Activated gamma-delta T cell treated with anti-CD3 and anti-CD28 coated beads, Interleukin-2, amount 50 U/mL, for 16 hours (primary cell): ENCODE measurements at regions not wholly inside any gene's neighbourhood (a gene's known extent, or its start where the extent isn't known, plus 50 kb on each side); places are given as distances from the start of the nearest gene placed in this dataset.

Experiments used
- DNase-seq: peaks from one replicate; pipeline ENCODE4 v3.0.0-alpha.2; 2020; ENCODE audit warnings: low read depth

DNA sequence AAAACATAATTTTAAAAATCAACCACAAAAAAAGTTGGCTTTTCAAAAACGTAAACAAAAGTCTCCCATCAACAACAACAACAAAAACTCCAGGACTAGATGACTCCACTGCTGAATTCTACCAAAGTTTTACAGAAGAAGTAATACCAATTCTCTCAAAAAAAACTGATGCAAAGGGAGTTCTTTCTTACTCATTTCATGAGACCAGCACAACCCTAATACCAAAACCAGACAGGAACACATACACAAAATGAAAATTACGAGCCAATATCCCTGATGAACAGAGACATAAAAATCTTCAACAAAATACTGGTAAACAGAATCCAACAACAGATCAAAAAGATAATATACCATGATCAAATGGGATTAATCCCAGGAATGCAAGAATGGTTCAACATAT, 147.3 kb downstream of the BTG1 start:
- DNase-seq: no peak

DNA sequence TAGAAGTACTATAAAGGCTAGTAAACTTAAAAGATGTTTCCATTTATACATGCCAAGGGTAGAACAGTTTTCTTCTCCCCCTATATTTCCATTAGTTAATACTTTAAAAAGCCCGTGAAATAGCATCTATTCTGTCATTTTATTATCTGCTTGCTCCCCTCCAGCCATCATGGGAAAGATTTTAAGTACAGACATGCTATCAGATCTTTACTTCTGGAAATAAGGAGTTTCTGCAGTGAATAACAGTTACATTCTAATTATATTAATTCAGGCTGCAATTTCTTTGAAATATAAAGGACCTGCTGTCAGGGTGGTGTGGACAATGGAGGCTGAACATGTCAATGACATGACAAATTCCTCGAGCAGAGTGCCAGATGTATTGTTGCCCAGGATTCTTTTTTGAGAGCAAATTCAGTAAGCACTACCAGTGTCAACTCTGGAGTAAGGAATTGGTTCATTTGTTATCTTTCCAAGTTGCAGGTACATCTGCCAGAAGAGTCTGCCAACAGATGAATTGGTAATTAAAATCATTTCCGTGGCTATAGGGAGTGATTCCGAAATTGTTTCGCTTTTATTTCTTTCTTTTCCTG, 151.3 kb downstream of the BTG1 start:
- DNase-seq: no peak

DNA sequence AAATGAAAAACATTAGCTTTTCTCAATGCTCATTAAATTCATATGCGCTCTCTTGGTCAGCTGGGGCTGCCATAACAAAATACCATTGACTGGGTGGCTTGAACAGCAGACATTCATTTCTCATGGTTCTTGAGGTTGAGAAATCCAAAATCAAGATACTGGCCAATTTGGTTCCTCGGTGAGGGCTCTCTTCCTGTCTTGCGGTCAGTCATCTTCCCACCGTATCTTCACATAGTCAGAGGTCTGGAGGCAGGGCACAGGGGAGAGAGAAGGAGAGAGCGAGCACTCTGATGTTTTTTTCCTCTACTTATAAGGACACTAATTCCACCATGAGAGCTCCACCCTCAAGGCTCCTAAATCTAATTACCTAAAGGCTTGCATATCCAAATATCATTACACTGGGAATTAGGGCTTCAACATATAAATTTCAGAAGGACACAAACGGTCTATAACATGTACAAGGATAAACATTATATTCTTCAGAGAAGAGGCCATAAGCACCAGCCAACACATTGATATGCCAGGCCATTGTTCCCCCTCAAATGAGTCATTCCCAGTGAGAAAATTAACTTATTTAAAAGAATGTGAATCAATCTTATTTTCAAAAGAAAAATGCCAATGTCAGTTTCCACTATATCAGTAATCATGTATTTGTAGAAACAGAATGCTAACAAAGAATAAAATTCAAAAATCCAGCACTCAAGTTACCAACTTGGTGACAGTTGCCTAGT, 152.2 kb downstream of the BTG1 start:
- DNase-seq: no peak

DNA sequence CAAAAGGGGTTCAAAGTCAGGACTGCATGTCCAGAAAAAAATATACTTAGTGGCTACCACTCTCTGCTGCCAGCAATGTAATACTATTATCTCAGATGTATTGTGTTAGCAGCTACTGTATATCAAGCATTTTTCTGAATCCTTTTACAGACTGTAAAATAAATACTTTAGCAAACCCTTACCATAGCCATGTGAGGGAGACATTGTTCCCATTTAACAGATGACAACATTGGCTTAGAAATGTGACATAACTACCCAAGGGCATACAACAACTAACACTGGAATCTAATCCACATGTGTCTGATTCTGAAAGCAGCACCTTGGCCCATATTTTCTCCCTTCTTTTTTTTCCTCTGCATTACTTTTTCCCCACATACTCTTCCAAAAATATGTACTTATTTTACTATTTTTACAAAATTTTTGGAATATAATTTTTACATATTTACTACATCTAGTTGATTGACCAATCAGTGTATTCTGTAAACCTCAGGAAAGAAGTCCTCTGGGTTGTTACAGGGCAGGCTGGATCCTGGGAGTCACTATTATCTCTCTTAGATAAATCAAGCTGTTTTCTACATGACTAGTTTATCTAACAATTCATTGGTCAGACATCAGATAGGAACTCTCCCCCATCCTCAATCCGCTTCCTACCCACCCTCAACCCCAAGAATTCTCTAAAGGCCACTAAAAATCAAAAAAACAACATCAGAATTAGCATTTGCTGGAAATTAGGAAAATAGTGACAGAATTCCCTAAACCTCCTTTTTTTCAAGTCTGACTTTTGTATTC, 154.1 kb downstream of the BTG1 start:
- no peak for DNase-seq

DNA sequence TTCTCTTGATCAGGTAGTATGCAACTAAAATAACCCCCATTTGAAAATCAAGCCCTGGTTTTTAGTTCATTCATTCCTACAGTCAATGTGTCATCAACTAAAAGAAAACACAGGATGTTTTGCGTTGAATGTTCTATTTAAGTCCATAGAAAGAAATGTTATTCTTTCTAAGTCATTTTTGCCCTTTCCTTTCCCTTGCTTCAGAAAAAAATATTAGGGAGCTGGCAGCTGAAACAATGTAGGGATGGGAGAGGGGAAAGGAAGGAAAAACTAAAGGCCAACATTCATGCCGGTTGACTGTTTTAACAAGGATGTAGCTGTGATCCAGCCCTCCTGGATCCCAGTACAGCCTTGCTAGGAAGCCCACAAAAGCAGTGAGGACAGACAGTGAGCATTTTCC, 155.1 kb downstream of the BTG1 start:
- DNase-seq: no peak

DNA sequence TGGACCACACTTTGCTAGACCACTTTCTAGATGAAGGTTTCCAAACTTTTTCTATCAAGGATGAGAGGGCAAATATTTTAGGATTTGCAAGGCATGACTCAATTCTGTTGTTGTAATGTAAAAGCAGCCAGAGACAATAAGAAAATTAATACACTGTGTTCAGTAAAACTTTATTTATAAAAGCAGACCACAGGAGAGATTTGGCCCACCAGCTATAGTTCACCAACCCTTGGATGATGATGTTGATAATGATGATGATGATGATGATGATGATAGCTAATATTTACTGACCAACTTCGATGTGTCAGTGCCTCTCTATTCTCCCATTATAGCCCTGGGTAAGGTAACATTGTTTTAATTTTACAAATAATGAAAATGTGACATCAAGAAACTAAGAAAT, 156.5 kb downstream of the BTG1 start:
- no peak for DNase-seq

DNA sequence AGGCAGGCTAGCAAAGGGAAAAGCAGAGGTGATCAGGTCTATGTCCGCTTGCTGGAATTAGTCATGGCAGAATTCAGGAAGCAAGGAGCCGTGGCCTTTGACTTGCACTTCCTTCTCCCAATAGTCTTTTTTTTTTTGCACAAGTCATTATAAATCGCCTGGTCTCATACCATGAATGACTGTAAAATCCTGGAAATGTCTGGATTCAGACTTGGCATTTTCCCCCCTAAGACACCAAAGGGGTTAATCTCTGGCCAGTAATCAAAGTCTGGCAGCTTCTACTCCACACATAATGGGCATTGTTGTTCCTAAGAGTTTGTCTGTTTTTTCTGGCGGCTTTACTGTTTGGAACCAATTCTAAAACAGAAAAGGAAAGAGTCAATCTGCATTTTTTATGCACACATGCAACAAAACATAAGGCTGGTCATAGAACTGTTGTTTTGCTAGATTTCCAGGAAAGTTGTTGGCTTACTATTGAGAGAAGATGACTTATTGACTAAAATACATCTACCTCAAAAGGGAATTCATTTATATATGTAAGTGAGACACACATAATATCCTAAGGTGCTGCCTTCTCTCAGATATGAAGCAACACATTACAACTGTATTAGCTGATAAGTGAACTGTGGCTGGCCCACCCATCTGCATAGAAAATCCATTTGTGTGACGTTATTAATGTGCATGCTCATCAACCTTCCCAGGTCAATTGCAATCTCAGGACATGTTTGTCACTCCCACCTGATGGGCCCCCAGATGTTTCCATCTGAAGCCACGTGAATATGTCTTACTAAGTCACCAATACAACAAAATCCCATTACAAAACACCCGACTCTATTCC, 157.3 kb downstream of the BTG1 start:
- DNase-seq: no peak

DNA sequence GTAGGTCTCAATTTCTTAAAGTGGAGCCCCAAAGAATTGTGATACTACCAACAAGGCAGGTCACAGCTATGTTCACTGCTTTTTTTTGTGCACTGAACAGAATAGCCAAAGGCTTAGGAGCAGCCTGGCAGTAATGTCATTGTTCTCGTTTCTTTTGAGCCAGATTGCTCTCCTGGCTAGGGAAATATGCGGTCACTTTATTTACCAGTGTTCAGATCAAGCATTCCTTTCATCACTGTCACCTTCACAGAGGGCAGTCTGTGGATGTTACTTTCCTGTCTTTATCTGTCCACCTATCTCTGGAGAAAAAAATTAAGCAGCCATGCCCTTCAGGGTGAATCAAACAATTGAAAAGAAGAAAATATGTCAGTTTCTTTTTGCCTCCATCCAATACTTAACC, 159.6 kb downstream of the BTG1 start:
- DNase-seq: no peak

DNA sequence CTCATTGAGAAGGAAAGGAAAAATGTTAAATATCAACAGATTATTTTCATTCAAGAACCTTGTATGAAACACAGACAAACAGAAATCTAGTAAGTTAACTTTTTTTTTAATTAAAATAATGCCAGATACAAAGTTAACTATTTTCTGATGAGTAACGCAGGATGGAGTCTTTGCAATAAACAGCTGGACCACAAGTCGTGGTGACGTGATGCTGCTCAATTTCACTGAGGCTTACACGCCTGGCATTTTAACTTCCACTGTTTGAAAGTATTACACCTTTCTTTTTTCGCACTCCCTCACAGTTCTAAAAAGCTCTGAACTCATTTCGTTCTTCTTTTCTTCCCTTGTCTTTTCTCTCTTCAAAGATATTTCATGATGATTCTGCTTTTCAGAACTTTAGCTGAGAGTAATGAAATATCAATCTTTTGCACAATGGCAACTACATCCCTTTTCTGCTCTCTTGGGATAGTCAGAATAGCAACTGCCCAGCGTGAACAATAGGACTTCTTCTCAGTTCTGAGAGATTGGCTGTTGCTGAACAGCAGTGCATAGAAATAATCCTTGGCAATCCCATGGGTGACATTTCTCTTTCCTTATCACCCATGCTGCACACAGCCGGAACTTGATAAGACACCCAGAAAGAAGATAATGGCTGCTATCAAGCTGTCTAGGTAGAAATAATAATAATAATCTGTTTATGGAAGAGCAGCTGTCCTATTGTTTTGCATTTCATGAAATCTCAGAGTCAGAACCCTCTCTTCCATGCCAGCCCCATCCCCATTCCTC, 160.5 kb downstream of the BTG1 start:
- no peak for DNase-seq

DNA sequence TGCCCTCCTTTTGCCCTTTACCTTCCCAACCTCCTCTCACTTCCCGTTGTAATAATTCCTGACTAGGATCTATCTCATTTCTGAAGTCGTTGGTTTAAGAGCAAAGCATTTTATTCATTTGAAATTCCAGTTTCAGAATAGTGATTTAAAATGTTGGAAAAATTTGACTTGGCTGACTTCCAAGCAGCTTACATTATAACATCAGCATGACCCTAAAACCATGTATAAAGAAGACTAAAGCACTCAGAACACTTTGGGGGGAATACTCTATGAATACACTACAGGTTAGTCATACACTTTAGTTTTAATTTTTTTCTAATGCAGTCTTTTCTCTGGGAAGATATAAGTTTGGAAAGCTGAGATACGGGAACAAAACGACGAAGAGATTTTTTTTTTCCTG, 161.1 kb downstream of the BTG1 start:
- DNase-seq: no peak

DNA sequence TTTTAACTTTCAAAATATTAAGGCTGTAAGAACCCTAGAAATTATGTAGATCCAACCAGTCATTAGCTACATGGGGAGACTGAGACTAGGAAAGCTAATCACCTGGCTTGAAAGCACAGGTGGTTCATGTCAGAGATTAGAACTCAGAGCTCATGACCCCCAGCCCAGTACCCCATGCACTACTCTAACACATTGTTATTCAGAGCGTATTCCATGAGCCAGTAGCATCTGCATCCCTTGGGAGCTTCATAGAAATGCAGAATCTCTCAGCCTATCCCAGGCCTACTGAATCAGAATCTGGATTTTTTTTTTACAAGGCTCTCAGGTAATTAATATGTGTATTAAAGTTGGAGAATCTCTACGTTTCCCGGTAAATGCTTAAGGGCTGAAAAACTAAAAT, 161.7 kb downstream of the BTG1 start:
- DNase-seq: no peak

DNA sequence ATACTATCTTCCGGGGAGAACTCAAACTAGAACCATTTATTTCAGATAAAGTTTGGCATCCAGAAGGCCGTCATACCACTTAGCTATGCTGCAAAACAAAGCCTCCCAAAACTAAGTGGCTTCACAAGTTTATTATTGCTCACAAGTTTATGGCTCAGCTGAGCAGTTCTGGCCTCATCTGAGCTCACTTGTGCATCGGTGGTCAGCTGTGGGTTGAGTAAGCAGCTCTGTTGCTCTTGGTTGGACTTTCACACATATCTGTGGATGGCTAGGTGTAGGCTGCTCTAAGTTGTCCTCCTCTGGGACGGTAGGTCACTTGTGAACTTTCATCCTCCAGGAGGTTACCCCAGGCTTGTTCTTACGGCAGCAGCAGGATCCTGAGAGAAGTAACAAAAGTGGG, 162.7 kb downstream of the BTG1 start:
- no peak for DNase-seq

DNA sequence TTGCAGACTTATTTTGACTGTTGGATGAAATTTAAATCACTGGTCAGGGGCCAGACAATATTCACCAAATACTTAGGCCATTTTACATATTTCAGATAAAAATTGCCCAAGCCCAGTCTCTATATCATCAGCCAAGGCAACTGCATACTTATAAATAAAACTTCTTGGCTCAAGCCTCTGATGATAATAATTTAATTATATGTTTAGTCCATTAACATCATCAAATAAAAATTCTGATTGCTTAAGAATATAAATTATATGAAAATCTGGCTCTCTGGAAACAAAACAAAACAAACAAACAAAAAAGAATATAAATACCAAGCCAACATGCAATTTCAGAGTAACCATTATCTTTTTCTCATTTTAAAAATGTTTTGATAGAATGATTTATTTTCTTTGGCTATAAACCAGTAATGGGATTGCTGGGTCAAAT, 165.2 kb downstream of the BTG1 start:
- no peak for DNase-seq

DNA sequence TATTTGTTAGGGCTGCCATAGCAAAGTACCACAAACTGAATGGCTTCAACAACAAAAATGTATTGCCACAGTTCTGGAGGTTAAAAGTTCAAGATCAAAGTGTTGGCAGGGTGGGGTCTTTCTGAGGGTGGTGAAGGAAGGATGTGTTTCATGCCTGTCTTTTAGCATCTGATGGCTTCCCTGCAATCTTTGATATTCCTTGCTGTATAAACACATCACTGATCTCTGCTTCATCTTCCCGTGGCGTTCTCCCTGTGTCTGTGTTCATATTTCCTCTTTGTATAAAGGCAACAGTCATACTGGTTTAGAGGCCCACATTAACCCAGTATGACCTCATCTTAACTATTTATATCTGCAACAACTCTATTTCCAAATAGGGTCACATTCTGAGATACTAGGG, 167.5 kb downstream of the BTG1 start:
- no peak for DNase-seq

DNA sequence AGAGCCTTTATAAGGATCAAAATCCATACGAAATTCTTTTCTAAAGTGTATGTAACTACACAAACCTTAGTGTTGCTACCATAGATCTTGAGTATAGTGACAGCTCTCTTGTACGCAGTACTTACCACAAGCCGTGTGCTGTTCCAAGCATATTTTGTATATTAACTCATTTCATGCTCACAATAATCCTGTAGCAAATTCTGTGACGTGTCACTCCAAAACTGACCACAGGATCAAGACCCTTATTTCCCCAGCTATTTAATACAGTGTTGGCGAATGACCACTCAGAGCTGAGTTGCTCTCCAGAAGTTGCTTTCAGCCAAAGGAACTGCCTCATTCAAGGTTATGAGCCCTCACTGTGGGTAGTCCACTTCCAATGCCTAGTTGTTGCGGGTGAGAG, 169.8 kb downstream of the BTG1 start:
- DNase-seq: no peak

DNA sequence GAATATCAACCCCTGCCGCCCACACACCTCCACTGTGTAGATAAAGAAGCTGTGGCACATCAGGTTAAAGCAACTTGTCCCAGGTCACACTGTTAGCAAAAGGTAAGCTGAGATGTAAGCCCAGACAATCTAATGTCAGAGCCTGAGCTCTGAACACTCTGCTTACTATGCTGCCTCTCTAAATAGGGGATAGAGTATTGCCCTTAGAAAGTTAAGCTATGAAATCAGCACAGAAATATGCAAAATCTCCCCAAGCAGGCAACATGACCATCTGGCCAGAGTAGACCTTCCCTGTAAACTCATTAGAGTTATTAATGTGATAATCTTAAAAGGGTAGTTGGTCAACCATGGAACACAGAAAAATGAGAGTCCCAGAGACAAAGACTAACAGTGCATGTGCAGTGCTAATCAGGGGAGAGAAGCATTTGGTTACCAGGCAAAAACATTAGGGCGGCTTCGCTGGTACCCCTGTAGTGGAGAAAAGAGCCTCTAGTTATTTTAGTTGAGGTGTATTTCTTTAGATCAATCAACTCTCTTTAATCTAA, 171.0 kb downstream of the BTG1 start:
- no peak for DNase-seq

DNA sequence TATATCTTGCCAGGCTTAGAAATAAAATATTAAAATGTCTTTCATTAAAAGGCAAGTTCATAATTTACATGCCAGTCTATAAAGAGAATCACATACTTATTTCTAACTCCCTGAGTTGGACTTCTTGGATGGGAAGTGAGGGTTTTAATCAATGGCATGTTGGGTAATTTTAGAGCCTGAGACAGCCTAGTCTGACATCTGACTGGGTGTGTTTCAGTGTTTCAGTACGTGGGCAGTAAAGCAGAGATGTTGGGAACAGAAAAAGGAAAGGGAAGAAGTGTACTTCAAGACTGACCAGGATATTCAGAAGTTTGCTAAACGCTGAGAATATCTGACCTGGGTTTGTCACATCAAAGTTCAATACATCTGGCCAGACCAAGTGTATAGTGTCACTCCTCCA, 171.8 kb downstream of the BTG1 start:
- no peak for DNase-seq

DNA sequence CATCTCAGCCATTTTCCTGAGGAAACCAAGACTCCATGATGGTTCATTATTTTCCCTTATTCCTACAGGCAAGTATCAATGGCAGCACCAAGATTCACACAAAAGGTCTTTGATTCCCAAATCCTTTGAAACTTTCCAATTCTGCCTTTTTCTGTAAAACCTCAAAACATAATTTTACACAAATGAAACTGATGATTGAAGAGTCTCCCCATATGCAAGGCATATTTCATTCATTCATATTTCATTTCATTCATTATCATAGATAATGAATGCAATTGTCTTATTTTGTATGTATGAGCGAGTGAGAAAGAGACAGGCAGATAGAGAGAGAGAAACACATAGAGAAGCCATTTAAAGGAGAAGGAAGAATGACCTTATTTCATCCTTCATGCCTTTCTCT, 172.8 kb downstream of the BTG1 start:
- no peak for DNase-seq

DNA sequence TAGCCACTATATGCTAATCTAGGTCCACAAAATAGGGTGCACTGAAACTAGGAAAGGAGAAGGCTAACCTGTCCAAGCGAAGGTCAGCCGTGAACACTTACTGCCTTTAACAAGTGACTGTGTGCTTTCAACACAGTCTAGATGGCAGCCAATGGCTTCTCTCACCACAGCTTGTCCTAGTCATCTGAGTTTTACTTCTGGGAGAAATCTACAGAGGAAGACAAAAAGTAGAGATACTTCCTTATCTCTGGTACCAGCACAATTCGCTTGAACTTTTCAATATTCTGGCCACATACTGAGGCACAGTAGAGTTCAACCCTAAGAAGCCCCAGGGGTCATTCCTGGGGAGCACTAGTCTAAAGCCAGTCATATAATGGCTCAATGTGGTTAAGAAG, 176.9 kb downstream of the BTG1 start:
- no peak for DNase-seq

DNA sequence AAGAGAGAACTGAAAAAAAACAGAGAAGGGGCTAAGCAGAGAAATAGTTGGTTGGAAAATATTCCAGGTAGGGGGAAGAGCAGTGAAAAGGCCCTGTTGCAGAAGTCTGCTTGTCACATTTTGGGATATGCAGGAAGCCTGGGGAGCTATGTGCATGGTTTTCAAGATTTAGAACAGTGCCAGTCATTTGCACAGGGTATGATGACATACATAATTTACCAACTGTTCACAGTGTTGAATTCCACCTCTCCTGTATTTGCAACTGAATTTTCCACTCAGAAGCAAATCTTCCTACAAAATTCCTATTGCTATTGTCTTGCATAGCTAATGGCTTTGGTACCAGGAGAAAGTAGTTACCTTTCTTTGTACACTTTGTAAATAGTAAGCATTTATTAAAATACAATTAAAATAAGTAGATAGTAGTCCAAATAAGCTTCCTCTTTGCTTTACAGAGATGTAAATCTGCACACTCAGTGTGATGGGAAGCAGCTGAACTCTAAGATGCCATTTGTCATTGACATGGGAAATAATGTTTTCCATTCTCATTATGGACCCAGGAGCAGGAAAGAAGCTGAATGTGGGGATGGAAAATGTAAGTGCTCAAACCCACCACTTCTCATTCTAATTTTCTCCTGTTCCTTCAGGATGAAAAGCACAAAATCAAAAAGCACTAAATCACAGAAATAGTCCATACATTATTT, 177.4 kb downstream of the BTG1 start:
- DNase-seq: no peak

DNA sequence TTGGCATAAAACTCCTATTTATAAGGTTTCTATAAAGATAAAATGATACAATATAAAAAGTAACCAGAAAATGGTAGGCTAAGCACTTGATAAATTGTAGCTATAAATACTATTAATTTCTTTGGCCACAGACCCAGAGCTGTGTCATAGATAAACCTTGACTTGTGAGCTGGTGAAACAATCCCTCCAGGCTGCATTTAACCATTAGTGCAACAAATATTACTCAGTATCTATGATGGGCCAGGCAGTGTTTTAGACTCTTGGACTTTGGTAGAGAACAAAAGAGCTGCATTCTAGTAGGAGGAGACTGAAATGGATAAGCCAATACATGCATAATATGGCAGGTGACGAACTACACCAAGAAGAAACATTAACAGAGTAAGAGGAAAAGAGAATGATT, 178.1 kb downstream of the BTG1 start:
- DNase-seq: no peak
